Sigmoid colon (tissue), 4 donors: ENCODE measurements at regions not wholly inside any gene's neighbourhood (a gene's known extent, or its start where the extent isn't known, plus 50 kb on each side); places are given as distances from the start of the nearest gene placed in this dataset.

Experiments
- POLR2AphosphoS5 ChIP-seq, 4 donors: sonication (generic); formaldehyde crosslinking; IDR thresholded peaks; one replicate each; pipeline ENCODE4 v1.6.1; 2017; ENCODE audit warnings: antibody characterized with exemption in 4 of 4
- TF ChIP-seq, protein P1 (sequence below), 4 experiments: fragments of 450-650 bp in 3 of 4; fragments of 200-600 bp in 1 of 4; IDR thresholded peaks; one replicate each; pipeline ENCODE4 v1.5.1; 2016 to 2019; ENCODE audit warnings: antibody characterized with exemption in 4 of 4, mild to moderate bottlenecking in 3 of 4, moderate library complexity in 2 of 4

DNA sequence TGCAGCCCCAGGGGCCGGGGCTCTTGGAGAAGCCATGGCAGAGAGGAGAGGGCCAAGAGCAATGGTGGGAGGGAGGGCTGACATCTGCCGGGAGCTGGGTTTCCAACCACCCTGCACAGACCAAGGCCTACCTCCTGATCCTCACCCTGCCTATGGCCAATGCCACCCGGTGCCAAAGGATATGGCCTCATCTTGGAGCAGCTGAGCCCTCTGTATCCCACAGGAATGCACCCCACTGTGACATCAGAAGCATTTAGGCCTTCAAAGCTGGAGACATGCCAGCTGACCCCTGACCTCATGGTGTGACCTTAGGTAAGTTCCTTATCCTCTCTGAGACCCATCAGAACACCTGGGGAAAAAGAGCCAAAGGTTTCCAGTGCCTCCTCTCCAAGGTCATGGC is 113.6 kb upstream of the ZMIZ1 start:
- TF ChIP-seq, protein P1, sequence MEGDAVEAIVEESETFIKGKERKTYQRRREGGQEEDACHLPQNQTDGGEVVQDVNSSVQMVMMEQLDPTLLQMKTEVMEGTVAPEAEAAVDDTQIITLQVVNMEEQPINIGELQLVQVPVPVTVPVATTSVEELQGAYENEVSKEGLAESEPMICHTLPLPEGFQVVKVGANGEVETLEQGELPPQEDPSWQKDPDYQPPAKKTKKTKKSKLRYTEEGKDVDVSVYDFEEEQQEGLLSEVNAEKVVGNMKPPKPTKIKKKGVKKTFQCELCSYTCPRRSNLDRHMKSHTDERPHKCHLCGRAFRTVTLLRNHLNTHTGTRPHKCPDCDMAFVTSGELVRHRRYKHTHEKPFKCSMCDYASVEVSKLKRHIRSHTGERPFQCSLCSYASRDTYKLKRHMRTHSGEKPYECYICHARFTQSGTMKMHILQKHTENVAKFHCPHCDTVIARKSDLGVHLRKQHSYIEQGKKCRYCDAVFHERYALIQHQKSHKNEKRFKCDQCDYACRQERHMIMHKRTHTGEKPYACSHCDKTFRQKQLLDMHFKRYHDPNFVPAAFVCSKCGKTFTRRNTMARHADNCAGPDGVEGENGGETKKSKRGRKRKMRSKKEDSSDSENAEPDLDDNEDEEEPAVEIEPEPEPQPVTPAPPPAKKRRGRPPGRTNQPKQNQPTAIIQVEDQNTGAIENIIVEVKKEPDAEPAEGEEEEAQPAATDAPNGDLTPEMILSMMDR (IDR thresholded peaks at IDR 0.05) = no peak
- TF ChIP-seq POLR2AphosphoS5 (IDR thresholded peaks at IDR 0.05) = no peak
